SK-N-SH (cell line): ENCODE measurements at regions not wholly inside any gene's neighbourhood (a gene's known extent, or its start where the extent isn't known, plus 50 kb on each side); places are given as distances from the start of the nearest gene placed in this dataset.
"Not testable (repeated sequence)": the region's sequence is repeated elsewhere in the genome, so short reads cannot be mapped to it uniquely, and the experiment has no call there.

Experiments
- ELF1 ChIP-seq: IDR thresholded peaks from 2 replicates; pipeline ENCODE4 v1.4.0; 2012
- EP300 ChIP-seq, 2 experiments: IDR thresholded peaks; 2 replicates each; pipeline versions ENCODE4 v1.4.0 to v1.6.1; 2012; ENCODE audit warnings: borderline replicate concordance in 1 of 2, low read depth in 1 of 2, low read length in 1 of 2
- GABPA ChIP-seq: IDR thresholded peaks from 2 replicates; pipeline ENCODE4 v1.4.0; 2012; ENCODE audit warnings: low read depth, mild to moderate bottlenecking
- GATA2 ChIP-seq: sonication (generic); formaldehyde crosslinking; IDR thresholded peaks from 2 replicates; pipeline ENCODE4 v1.5.0; 2020; ENCODE audit warnings: mild to moderate bottlenecking, missing genetic modification reagents
- MEF2A ChIP-seq: IDR thresholded peaks from 2 replicates; pipeline ENCODE4 v1.4.0; 2012; ENCODE audit warnings: low read depth, borderline replicate concordance
- POLR2AphosphoS5 ChIP-seq: IDR thresholded peaks from 2 replicates; pipeline ENCODE4 v1.6.1; 2012; ENCODE audit warnings: low read depth, low read length
- TEAD4 ChIP-seq: IDR thresholded peaks from 2 replicates; pipeline ENCODE4 v1.4.0; 2012; ENCODE audit warnings: mild to moderate bottlenecking, borderline replicate concordance; ENCODE audit not compliant: insufficient read depth
- TF ChIP-seq, protein P1 (sequence below): IDR thresholded peaks from 2 replicates; pipeline ENCODE4 v1.6.1; 2012; ENCODE audit warnings: mild to moderate bottlenecking, low read depth, low read length, moderate library complexity
- TF ChIP-seq, protein P2 (sequence below): fragments of 200-600 bp; sonication (generic); IDR thresholded peaks from 2 replicates; pipeline ENCODE4 v1.6.1; 2017; ENCODE audit warnings: antibody characterized with exemption, mild to moderate bottlenecking, moderate library complexity
- TF ChIP-seq, protein P3 (sequence below): fragments of 150-350 bp; IDR thresholded peaks from 2 replicates; pipeline ENCODE4 v1.6.1; 2017; ENCODE audit warnings: antibody characterized with exemption, low read length, low read depth, borderline replicate concordance

DNA sequence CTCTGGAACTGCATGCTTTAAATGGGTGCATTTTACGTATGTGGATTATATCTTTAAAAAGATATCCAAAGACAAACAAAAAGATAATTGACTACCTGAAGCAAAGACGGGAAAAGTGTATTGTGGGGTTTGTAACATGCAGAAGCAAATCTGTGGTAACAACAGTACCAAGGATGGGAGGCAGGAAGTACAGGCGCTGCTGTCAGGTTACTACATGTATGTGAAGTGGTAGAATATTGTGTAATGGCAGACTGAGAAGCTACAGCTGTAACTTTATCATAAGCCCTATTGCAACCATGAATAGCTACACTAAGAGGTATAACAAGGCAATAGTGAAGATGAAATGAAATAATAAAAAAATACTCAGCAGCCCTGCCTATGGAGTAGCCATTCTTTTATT lies 192.7 kb downstream of the NPIPB11 start:
- TF ChIP-seq GATA2 (CRISPR knock-in tag); ELF1; POLR2AphosphoS5; MEF2A; TEAD4; GABPA; EP300 (IDR thresholded peaks at IDR 0.05; ENCODE audit: borderline replicate concordance in 1 of 2, low read depth in 1 of 2, low read length in 1 of 2): not testable (repeated sequence)
- TF ChIP-seq, protein P1, sequence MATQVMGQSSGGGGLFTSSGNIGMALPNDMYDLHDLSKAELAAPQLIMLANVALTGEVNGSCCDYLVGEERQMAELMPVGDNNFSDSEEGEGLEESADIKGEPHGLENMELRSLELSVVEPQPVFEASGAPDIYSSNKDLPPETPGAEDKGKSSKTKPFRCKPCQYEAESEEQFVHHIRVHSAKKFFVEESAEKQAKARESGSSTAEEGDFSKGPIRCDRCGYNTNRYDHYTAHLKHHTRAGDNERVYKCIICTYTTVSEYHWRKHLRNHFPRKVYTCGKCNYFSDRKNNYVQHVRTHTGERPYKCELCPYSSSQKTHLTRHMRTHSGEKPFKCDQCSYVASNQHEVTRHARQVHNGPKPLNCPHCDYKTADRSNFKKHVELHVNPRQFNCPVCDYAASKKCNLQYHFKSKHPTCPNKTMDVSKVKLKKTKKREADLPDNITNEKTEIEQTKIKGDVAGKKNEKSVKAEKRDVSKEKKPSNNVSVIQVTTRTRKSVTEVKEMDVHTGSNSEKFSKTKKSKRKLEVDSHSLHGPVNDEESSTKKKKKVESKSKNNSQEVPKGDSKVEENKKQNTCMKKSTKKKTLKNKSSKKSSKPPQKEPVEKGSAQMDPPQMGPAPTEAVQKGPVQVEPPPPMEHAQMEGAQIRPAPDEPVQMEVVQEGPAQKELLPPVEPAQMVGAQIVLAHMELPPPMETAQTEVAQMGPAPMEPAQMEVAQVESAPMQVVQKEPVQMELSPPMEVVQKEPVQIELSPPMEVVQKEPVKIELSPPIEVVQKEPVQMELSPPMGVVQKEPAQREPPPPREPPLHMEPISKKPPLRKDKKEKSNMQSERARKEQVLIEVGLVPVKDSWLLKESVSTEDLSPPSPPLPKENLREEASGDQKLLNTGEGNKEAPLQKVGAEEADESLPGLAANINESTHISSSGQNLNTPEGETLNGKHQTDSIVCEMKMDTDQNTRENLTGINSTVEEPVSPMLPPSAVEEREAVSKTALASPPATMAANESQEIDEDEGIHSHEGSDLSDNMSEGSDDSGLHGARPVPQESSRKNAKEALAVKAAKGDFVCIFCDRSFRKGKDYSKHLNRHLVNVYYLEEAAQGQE = not testable (repeated sequence)
- TF ChIP-seq, protein P2, sequence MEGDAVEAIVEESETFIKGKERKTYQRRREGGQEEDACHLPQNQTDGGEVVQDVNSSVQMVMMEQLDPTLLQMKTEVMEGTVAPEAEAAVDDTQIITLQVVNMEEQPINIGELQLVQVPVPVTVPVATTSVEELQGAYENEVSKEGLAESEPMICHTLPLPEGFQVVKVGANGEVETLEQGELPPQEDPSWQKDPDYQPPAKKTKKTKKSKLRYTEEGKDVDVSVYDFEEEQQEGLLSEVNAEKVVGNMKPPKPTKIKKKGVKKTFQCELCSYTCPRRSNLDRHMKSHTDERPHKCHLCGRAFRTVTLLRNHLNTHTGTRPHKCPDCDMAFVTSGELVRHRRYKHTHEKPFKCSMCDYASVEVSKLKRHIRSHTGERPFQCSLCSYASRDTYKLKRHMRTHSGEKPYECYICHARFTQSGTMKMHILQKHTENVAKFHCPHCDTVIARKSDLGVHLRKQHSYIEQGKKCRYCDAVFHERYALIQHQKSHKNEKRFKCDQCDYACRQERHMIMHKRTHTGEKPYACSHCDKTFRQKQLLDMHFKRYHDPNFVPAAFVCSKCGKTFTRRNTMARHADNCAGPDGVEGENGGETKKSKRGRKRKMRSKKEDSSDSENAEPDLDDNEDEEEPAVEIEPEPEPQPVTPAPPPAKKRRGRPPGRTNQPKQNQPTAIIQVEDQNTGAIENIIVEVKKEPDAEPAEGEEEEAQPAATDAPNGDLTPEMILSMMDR = not testable (repeated sequence)
- TF ChIP-seq, protein P3, sequence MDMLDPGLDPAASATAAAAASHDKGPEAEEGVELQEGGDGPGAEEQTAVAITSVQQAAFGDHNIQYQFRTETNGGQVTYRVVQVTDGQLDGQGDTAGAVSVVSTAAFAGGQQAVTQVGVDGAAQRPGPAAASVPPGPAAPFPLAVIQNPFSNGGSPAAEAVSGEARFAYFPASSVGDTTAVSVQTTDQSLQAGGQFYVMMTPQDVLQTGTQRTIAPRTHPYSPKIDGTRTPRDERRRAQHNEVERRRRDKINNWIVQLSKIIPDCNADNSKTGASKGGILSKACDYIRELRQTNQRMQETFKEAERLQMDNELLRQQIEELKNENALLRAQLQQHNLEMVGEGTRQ = not testable (repeated sequence)
